Esophagus muscularis mucosa (tissue), 4 donors: ENCODE measurements at regions not wholly inside any gene's neighbourhood (a gene's known extent, or its start where the extent isn't known, plus 50 kb on each side); places are given as distances from the start of the nearest gene placed in this dataset.

ENCODE experiments used
- DNase-seq: peaks from one replicate; pipeline ENCODE4 v3.0.0-alpha.2; 2017; ENCODE audit errors: extremely low spot score
- H3K27ac ChIP-seq, 4 donors: fragments of 200-600 bp; sonication (generic); replicated peaks in 1 of 4; 1 replicate in 3 of 4; 2 replicates in 1 of 4; pipeline ENCODE4 v1.5.1; 2016 to 2019; ENCODE audit warnings: mild to moderate bottlenecking in 1 of 4
- H3K27me3 ChIP-seq, 4 donors: fragments of 200-600 bp; sonication (generic); one replicate each; pipeline versions ENCODE4 v1.5.1 to v1.6.0; 2016 to 2019
- H3K36me3 ChIP-seq, 4 donors: fragments of 200-600 bp; sonication (generic); one replicate each; pipeline ENCODE4 v1.5.1; 2016 to 2019
- H3K4me1 ChIP-seq, 4 donors: fragments of 200-600 bp; sonication (generic); one replicate each; pipeline ENCODE4 v1.5.1; 2016 to 2019
- H3K4me3 ChIP-seq, 4 donors: fragments of 200-600 bp; sonication (generic); 1 replicate in 2 of 4; 2 replicates in 2 of 4; pipeline ENCODE4 v1.5.1; 2016 to 2019; ENCODE audit warnings: mild to moderate bottlenecking in 4 of 4, moderate library complexity in 1 of 4
- H3K9me3 ChIP-seq, 4 donors: fragments of 200-600 bp; sonication (generic); 1 replicate in 3 of 4; 2 replicates in 1 of 4; pipeline ENCODE4 v1.5.1; 2016 to 2019
- CTCF ChIP-seq, 3 experiments: fragments of 200-600 bp in 2 of 3; fragments of 450-650 bp in 1 of 3; sonication (generic) in 2 of 3; IDR thresholded peaks; one replicate each; pipeline ENCODE4 v1.5.1; 2017 to 2019; ENCODE audit warnings: antibody characterized with exemption in 3 of 3, mild to moderate bottlenecking in 2 of 3, moderate library complexity in 1 of 3
- EP300 ChIP-seq: sonication (generic); formaldehyde crosslinking; IDR thresholded peaks from one replicate; pipeline ENCODE4 v1.6.1; 2017; ENCODE audit warnings: antibody characterized with exemption
- POLR2A ChIP-seq: fragments of 450-650 bp; IDR thresholded peaks from one replicate; pipeline ENCODE4 v1.6.1; 2017; ENCODE audit warnings: antibody characterized with exemption, moderate library complexity, mild to moderate bottlenecking, low read depth
- POLR2AphosphoS5 ChIP-seq, 2 donors: sonication (generic); formaldehyde crosslinking; IDR thresholded peaks; one replicate each; pipeline ENCODE4 v1.6.1; 2017; ENCODE audit warnings: antibody characterized with exemption in 2 of 2
- WGBS: methylation state at CpG from one replicate; pipeline ENCODE4 v1.1.5; 2018; 5-methylcytosine and 5-hydroxymethylcytosine counted together
- intact Hi-C: fragments of 100-400 bp; cut with DNase I; formaldehyde crosslinking; loops from one replicate; pipeline ENCODE4 v1.15.1; 2023

DNA sequence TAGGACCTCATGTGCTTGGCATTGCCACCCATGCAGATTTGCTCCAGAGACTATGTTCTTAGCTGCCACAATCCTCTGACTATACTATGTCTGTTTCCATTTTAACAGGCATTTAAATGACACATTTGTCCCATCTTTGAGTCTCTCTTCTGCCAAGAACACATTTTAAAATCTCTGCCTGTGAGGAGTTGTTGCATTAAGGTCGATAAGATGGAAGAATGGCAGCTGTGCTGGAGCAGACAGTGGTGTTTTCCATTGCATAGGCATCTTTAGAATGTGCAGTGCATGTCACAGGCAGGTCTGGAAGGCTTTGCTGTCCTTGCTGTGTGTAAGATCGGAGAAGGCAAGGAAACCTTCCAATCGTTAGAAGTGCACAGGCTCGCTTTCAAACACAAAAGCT lies 70.9 kb upstream of the CELF2 start:
- H3K4me3 ChIP-seq: no peak overlapping the region
- H3K4me1 ChIP-seq: peaks cover 0 to 5% (median 0%) of the 10 kb centered on the region in 4 donors
- H3K9me3 ChIP-seq: peaks cover 0 to 8% (median 0%) of the 10 kb centered on the region in 4 donors
- TF ChIP-seq POLR2AphosphoS5 (IDR thresholded peaks at IDR 0.05) (no peak), POLR2A (no peak), EP300 (no peak), CTCF (IDR thresholded peaks at IDR 0.05) (no peak)
- H3K36me3 ChIP-seq: no peaks in the 10 kb centered on the region
- no peak overlapping the region for H3K27ac ChIP-seq
- 74% methylated on average over 4 of the region's 4 CpGs for WGBS
- no peaks in the 10 kb centered on the region for H3K27me3 ChIP-seq
- no peak for DNase-seq
- intact Hi-C loops: no loop called here

DNA sequence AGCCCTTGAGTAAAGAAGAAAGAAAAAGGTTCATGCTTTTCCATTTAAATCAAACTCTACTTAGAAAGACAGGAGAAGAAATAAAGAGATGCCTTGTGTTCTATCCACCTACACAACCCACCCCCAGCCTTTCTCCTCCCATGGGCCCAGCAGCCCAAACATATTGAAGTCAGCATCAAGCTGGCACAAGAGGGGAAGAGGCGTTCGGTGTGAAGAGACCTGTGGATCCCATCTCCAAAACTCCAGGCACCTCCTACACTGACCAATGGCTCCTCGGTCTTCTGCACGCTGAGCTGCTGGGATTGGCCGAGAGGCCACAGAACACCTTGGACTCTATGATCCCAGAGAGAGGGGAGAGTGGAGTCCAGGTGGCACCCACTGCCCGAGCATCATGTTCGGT lies 66.0 kb upstream of the CELF2 start:
- intact Hi-C loops: no loop called here
- 84% methylated on average over 7 of the region's 7 CpGs for WGBS
- no peaks in the 10 kb centered on the region for H3K36me3 ChIP-seq
- no peak overlapping the region for H3K4me3 ChIP-seq
- H3K9me3 ChIP-seq: no peaks in the 10 kb centered on the region
- peaks cover 0 to 11% (median 0%) of the 10 kb centered on the region in 4 donors for H3K4me1 ChIP-seq
- no peaks in the 10 kb centered on the region for H3K27me3 ChIP-seq
- no peak for DNase-seq
- H3K27ac ChIP-seq: no peak overlapping the region
- no peak for TF ChIP-seq EP300
- TF ChIP-seq CTCF (IDR thresholded peaks at IDR 0.05): no peak
- no peak for TF ChIP-seq POLR2AphosphoS5 (IDR thresholded peaks at IDR 0.05)
- no peak for TF ChIP-seq POLR2A

DNA sequence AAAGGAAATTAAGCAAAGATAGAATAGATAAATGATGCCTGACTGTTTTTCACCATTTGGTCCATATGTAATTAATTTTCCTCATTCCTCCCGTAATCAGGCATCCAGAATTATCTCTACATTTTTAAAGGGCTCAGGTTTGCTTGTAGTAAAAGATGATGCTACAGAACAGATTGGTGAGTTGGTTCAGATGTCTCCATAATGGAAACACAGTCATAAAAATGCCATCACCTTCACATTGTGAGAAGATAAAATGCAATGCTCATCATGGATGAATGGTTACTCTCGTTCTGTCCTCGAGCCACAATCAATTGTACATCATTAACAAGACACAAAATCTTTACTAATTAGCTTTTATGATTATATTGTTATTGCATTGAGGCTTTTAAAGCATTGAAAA lies 64.9 kb upstream of the CELF2 start:
- TF ChIP-seq POLR2AphosphoS5 (IDR thresholded peaks at IDR 0.05): no peak
- WGBS: 83% methylated on average over 3 of the region's 3 CpGs
- H3K4me3 ChIP-seq: no peak overlapping the region
- intact Hi-C loops: no loop called here
- H3K4me1 ChIP-seq: peaks cover 0 to 7% (median 0%) of the 10 kb centered on the region in 4 donors
- H3K27ac ChIP-seq: no peak overlapping the region
- no peaks in the 10 kb centered on the region for H3K36me3 ChIP-seq
- H3K9me3 ChIP-seq: no peaks in the 10 kb centered on the region
- DNase-seq: no peak
- H3K27me3 ChIP-seq: no peaks in the 10 kb centered on the region

GRCh38 chr10:10956681-10957542 lies 60.8 kb upstream of the CELF2 start:
- no peak overlapping the region for H3K4me3 ChIP-seq
- DNase-seq: no peak
- TF ChIP-seq POLR2A (no peak), POLR2AphosphoS5 (IDR thresholded peaks at IDR 0.05) (no peak), EP300 (no peak), CTCF (IDR thresholded peaks at IDR 0.05) (no peak)
- H3K27ac ChIP-seq: no peak overlapping the region
- WGBS: 91% methylated on average over 11 of the region's 11 CpGs
- no peaks in the 10 kb centered on the region for H3K36me3 ChIP-seq
- peaks cover 0 to 7% (median 1%) of the 10 kb centered on the region in 4 donors for H3K4me1 ChIP-seq
- intact Hi-C loops: no loop called here
- H3K9me3 ChIP-seq: no peaks in the 10 kb centered on the region
- no peaks in the 10 kb centered on the region for H3K27me3 ChIP-seq

GRCh38 chr10:10958041-10958440 lies 59.6 kb upstream of the CELF2 start:
- TF ChIP-seq POLR2A: no peak
- no peak for TF ChIP-seq CTCF (IDR thresholded peaks at IDR 0.05)
- no peak for TF ChIP-seq EP300
- TF ChIP-seq POLR2AphosphoS5 (IDR thresholded peaks at IDR 0.05): no peak
- H3K27me3 ChIP-seq: no peaks in the 10 kb centered on the region
- no peak overlapping the region for H3K4me3 ChIP-seq
- no peaks in the 10 kb centered on the region for H3K36me3 ChIP-seq
- 81% methylated on average over 3 of the region's 3 CpGs for WGBS
- H3K4me1 ChIP-seq: peaks cover 0 to 7% (median 1%) of the 10 kb centered on the region in 4 donors
- H3K27ac ChIP-seq: no peak overlapping the region
- intact Hi-C loops: no loop called here
- no peaks in the 10 kb centered on the region for H3K9me3 ChIP-seq
- DNase-seq: peak; percentile 26
